HG03097 (cell line): ENCODE measurements at regions not wholly inside any gene's neighbourhood (a gene's known extent, or its start where the extent isn't known, plus 50 kb on each side); places are given as distances from the start of the nearest gene placed in this dataset.

Source experiments
- ATAC-seq: cut with Tn5 transposase; IDR thresholded peaks from one replicate; pipeline ENCODE4 v1.9.1; 2021; ENCODE audit not compliant: unreplicated experiment, low FRiP score

DNA sequence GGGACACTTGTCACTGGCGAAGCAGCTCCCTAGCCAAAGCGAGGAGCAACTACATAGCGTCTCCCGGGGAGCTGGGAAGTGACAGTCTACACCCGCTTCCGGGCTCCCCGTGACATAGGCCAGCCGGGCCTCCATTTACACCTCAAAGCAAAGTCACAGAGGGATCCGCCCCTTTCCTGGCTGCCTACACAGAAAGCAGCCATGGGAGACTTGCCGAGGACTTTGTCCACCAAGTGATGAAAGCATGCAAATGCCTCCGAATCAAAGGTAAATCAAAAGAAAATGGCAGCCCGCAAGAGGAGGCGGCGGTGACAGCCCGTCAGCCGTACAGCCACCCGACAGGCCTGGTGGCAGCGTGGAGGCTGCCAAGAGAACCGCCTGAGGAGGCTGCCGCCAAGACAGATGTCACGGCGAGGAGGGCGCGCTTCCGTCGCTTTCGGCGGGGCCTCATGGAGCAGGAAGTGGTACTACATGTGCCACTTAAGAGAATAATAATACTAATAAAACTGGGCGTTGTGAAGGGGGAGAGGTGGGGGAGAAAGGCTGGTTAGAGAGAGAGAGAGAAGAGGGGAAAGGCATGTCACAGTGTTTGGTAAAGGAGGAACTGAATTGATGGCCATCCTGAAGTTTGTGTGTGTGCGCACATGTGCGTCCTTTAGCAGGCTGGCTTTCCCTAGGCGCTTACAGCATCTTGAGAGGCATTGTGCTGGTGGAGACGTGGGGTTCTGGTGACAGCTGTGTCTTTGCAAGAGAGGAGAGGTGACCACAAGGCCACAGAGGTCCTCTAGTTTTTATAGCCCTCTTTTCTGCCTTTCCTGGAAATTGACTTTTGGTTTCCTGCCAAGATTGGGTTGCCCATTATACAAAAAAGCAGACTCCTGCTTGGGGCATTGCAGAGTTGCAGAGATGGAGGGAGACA, 661.7 kb downstream of the VRK1 start:
- no peak for ATAC-seq

- no peak for ATAC-seq
Measured at GRCh38 chr14:97462081-97462480, 664.9 kb downstream of the VRK1 start.

- no peak for ATAC-seq
Measured at GRCh38 chr14:97468220-97468619, 671.0 kb downstream of the VRK1 start.

GRCh38 chr14:97477353-97477752, 680.2 kb downstream of the VRK1 start:
- no peak for ATAC-seq

DNA sequence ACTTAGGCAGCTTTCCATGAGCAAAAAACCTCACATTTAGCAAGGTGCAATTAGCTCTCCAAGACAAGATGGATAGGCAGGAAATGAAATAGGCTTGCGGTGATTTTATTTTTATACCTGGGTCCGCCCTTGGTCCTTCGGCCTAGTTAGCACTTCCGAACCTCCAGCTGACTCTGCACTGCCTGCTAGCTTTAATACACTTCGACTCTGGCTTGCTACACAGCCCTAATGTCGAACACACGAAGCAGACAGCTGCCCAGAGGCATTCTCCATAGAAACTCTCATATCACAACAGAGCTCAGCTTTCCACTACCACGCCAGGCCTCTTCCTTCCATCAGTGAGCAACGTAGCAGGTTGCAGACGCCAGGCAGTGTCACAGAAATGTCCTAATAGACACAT, 688.0 kb downstream of the VRK1 start:
- ATAC-seq: no peak

GRCh38 chr14:97486601-97487120, 689.5 kb downstream of the VRK1 start:
- ATAC-seq: no peak

GRCh38 chr14:97489750-97490149, 692.6 kb downstream of the VRK1 start:
- ATAC-seq: no peak

DNA sequence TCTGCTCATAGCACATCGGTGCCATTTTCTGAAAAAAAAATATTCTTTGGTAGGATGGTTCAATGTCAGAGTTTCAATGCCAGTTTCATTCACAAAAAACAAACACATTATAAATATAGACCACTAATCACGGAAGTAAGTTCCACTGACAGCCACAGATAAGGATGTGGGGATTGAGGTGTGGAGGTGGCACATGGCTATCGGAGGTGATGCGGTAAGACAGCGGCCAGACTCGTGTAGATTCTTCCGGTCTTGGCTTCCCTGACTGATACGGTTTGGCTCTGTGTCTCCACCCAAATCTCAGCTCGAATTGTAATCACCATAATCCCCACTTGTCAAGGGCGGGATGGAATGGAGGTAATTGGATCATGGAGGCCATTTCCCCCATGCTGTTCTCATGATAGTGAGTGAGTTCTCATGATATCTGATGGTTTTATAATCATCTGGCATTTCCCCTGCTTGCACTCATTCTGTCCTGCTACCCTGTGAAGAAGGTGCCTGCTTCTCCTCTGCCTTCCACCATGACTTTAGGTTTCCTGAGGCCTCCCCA, 693.4 kb downstream of the VRK1 start:
- no peak for ATAC-seq

DNA sequence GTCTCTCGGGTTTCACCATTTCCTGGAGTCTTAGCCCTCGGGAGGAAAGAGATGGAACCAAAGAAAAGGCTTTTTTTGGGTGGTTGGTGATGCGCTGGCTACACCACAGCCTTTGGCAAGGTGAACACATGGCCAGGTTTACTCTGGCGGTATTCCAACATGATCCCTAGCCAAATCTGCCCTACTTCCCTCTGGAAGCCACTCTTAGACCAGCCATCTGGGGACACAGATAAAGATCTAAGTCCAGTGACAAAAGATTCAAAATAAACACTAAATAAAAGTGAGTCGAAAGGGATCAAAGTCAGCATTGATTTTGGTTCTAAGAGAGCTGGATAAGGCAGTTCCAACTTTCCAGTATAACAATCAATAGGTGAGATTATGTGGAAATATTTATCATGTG, 694.5 kb downstream of the VRK1 start:
- no peak for ATAC-seq

- ATAC-seq: no peak
Measured at GRCh38 chr14:97499790-97500481, 702.8 kb downstream of the VRK1 start.

DNA sequence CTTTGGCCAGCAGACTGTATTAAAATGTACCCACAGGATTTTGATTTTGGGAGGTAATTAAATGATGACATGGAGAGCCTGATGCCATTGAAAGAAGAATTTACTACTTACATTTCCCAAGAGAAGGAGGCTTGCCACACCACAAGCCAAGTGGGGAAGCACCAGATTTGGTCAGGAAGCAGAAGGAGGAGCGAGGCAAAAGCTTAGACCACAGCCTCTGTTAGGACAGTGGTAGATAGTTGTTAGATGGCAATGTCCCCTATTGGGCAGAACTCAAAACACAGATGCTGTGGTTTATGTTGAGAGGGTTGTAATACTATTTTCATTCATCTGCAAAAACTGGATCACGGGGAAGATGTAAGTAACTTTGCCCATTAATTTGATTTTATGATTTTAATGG, 709.4 kb downstream of the VRK1 start:
- ATAC-seq: no peak

- no peak for ATAC-seq
Measured at GRCh38 chr14:97513891-97514290, 716.7 kb downstream of the VRK1 start.

- no peak for ATAC-seq
Measured at GRCh38 chr14:97517566-97518234, 720.5 kb downstream of the VRK1 start.

DNA sequence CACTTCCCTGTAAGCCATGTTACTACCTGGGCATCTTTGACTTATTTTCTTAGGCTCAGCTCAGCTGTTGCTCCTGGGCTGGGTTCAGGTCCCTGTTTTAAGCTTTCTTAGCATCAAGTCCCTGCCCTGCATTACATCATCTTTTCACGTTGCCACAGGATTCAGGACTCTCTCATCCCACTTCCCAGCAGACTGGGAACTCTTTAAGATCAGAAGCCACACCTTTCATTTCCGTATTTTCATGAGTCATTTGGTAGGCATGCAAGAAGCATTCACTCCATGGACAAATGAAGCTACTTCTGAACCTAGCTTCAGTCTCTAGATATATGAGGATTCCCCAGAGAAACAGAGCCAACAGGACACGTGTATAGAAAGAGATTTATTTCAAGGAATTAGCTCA, 726.8 kb downstream of the VRK1 start:
- no peak for ATAC-seq

DNA sequence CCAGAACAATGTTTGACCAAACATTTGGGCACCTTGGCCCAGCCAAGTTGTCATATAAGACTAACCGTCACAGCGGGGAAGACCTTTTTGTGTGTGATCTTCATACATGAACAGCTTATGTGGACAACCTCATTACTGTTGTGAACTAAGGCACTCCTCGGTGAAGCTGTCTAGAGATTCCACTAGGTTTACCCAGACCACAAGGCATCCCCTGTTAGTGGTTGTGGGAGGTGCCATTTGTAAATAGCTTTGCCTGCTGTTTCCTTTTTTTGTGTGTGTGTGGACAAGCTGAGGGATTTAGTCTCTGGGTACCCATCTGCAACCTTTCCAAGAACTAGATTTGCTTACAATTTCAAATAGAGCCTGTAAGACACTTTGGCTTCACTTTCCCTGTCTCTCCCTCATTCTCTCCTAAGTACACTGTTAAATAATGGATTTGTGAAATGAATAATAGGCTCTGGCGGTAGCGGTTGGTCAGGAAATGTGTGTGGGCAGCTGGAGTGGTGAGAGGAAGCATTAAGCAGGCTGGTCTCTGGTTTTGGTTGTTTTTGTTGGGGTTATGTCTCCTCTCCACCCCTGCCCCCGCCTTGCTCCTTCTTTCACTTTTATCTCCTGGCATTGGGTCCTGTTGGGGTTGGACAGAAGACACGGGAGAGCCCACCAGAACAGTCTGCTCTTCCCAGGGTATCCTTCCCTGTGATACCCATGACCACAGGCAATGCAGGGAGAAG, 727.6 kb downstream of the VRK1 start:
- no peak for ATAC-seq

DNA sequence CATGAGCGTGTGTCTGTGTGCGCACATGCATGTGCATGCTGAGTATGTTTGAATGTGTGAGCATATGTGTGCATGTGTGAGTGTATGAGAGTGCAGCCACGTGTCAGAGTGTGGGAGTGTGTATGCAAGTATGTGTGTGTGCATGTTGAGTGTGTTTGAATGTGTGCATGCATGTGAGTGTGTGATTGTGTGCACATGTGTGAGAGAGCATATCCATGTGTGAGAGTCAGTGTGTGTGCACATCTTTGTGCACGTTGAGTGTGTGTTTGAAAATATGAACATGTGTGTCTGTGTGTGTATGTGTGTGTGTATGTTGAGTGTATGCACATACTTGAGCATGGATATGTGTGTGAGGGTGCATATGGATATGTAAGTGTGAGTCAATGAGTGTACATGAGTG, 730.8 kb downstream of the VRK1 start:
- no peak for ATAC-seq

DNA sequence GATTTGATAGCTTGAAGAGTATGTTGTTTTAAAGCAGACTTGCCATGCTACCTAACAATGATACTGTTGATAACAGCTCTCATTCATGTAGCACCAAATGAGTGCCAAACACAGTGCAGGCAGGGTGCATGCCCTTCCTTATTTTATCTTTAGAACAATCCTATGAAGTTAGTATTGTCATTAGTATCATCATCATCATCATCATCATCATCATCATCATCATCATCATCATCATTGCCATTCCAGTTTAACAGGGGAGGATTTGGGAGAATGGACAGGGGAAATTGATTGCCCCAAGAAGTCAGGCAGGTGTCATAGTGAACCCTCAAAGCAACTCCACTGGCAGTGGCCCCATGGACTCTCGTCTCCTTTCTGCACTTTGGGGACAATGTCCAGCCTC, 734.9 kb downstream of the VRK1 start:
- ATAC-seq: no peak

DNA sequence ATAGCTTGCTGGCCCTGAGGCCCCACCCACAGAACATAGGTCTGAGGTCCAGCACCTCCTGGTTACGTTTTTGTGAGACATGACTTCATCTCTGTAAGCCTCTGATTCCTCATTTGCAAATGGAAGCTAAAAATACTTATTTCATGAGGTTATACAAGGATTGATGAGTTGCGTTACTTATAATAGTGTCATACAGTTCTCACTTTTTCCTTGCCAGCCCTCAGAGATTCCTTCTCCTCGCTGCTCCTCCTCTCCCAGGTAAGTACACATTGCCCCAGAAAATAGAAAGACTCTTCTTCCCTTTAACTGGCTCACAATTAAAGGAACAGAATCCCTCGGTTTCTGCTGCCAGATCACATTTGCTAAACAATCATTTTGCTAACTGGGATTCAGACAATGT, 739.2 kb downstream of the VRK1 start:
- ATAC-seq: no peak

- no peak for ATAC-seq
Measured at GRCh38 chr14:97538749-97539410, 741.7 kb downstream of the VRK1 start.

DNA sequence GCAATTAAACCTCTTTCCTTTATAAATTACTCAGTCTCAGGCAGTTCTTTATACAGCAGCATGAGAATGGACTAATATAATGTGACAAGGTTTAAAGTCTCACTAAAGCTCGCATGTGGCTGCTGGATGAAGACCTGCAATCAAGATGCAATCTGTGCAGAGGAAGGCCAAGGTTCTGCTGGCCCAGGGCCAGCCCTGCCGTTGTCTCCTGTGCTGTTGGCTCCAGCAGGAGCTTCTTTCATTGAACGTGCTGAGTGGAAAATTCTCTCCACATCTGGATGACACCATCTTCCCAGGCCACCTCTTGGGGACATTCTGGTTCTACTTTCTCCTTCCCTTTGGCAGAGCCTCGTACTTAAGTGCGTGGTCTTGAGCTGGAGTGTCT, 742.2 kb downstream of the VRK1 start:
- ATAC-seq: no peak
